Tibial artery (tissue), 4 donors: ENCODE measurements at regions not wholly inside any gene's neighbourhood (a gene's known extent, or its start where the extent isn't known, plus 50 kb on each side); places are given as distances from the start of the nearest gene placed in this dataset.
"Not testable (repeated sequence)": the region's sequence is repeated elsewhere in the genome, so short reads cannot be mapped to it uniquely, and the experiment has no call there.

Source experiments
- DNase-seq, 2 donors: peaks; one replicate each; pipeline ENCODE4 v3.0.0-alpha.2; 2019
- H3K27ac ChIP-seq, 2 donors: fragments of 200-600 bp; sonication (generic) in 1 of 2; 1 replicate in 1 of 2; 2 replicates in 1 of 2; pipeline ENCODE4 v1.5.1; 2018 to 2019; ENCODE audit warnings: mild to moderate bottlenecking in 1 of 2
- H3K27me3 ChIP-seq, 2 donors: fragments of 200-600 bp; sonication (generic) in 1 of 2; one replicate each; pipeline versions ENCODE4 v1.5.1 to v1.6.0; 2016 to 2019
- H3K36me3 ChIP-seq, 3 donors: fragments of 200-600 bp; sonication (generic) in 2 of 3; one replicate each; pipeline ENCODE4 v1.5.1; 2016 to 2019; ENCODE audit warnings: mild to moderate bottlenecking in 2 of 3
- H3K4me1 ChIP-seq, 4 donors: fragments of 200-600 bp; sonication (generic) in 2 of 4; 1 replicate in 3 of 4; 2 replicates in 1 of 4; pipeline ENCODE4 v1.5.1; 2016 to 2019
- H3K4me3 ChIP-seq, 2 donors: fragments of 200-600 bp; sonication (generic) in 1 of 2; 1 replicate in 1 of 2; 2 replicates in 1 of 2; pipeline ENCODE4 v1.5.1; 2018 to 2019; ENCODE audit warnings: mild to moderate bottlenecking in 2 of 2
- H3K9me3 ChIP-seq, 3 donors: fragments of 200-600 bp; sonication (generic) in 1 of 3; one replicate each; pipeline ENCODE4 v1.5.1; 2016 to 2019
- CTCF ChIP-seq, 2 experiments: fragments of 200-600 bp in 1 of 2; fragments of 450-650 bp in 1 of 2; IDR thresholded peaks; one replicate each; pipeline ENCODE4 v1.5.1; 2017 to 2019; ENCODE audit warnings: antibody characterized with exemption in 2 of 2, mild to moderate bottlenecking in 1 of 2, moderate library complexity in 1 of 2
- intact Hi-C: fragments of 100-400 bp; cut with DNase I; formaldehyde crosslinking; loops from one replicate; pipeline ENCODE4 v1.15.0; 2023; ENCODE audit warnings: low total_unique reads

DNA sequence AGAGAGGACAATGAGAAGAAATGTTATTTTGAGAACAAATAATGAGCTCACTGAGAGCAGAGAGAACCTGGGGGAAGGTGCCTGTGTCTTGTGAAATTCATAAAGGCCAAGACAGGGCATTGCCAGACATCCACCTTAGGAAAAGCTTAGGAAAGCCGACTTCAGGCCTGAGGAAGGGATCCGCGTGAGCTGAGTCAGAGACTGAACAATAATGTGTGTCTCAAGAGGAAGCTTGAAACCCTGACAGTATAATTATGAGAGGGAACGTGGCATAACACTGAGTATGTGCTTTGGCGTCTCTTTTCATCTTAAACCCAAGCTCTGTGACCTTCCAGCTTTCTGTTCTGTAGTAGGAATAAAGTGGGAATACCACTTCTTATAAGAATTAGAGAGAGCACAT is 307.2 kb downstream of the ACTR3B start:
- Histone ChIP-seq H3K4me1 (no peaks in the 10 kb centered on the region), H3K9me3 (no peaks in the 10 kb centered on the region), H3K27me3 (no peaks in the 10 kb centered on the region), H3K36me3 (no peaks in the 10 kb centered on the region), H3K27ac (no peak overlapping the region), H3K4me3 (no peak overlapping the region)
- intact Hi-C loops, result no loop called here
- no peak for DNase-seq
- TF ChIP-seq CTCF (IDR thresholded peaks at IDR 0.05), result no peak

GRCh38 chr7:153070141-153070540 is 310.6 kb downstream of the ACTR3B start:
- intact Hi-C loops, result no loop called here
- Histone ChIP-seq H3K4me1 (no peaks in the 10 kb centered on the region), H3K27ac (no peak overlapping the region), H3K9me3 (no peaks in the 10 kb centered on the region), H3K36me3 (no peaks in the 10 kb centered on the region), H3K4me3 (no peak overlapping the region), H3K27me3 (no peaks in the 10 kb centered on the region)
- no peak for TF ChIP-seq CTCF (IDR thresholded peaks at IDR 0.05)
- no peak for DNase-seq

DNA sequence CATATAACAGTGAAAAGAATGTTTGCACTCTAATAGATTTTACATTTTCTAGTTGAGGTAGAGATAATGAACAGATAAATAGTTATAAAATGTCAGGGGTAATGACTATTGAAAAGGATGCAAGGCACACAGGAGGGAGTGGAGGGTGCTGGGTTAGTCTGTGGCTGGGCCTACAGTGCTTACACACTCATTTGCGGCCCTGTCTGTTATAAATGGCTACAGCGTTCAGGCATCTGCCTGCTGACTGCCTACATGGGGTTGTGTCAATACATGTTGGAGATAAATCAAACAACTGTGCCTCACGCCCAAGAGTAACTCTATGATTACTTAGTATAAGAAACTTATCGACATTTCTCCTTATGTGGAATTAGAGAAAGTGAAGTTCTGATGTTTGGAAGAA is 313.3 kb downstream of the ACTR3B start:
- Histone ChIP-seq H3K4me3 (no peak overlapping the region), H3K27ac (no peak overlapping the region), H3K27me3 (no peaks in the 10 kb centered on the region), H3K4me1 (no peaks in the 10 kb centered on the region), H3K9me3 (no peaks in the 10 kb centered on the region), H3K36me3 (no peaks in the 10 kb centered on the region)
- no peak for TF ChIP-seq CTCF (IDR thresholded peaks at IDR 0.05)
- no peak for DNase-seq
- intact Hi-C loops, result no loop called here

DNA sequence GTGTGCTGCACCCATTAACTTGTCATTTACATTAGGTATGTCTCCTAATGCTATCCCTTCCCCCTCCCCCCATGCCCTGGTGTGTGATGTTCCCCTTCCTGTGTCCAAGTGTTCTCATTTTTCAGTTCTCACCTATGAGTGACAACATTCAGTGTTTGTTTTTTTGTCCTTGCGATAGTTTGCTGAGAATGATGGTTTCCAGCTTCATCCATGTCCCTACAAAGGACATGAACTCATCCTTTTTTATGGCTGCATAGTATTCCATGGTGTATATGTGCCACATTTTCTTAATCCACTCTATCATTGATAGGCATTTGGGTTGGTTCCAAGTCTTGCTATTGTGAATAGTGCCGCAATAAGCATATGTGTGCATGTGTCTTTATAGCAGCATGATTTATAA is 316.7 kb downstream of the ACTR3B start:
- H3K27ac ChIP-seq, H3K27me3 ChIP-seq, intact Hi-C loops, H3K36me3 ChIP-seq, H3K9me3 ChIP-seq, H3K4me3 ChIP-seq, H3K4me1 ChIP-seq, DNase-seq: not testable (repeated sequence)

DNA sequence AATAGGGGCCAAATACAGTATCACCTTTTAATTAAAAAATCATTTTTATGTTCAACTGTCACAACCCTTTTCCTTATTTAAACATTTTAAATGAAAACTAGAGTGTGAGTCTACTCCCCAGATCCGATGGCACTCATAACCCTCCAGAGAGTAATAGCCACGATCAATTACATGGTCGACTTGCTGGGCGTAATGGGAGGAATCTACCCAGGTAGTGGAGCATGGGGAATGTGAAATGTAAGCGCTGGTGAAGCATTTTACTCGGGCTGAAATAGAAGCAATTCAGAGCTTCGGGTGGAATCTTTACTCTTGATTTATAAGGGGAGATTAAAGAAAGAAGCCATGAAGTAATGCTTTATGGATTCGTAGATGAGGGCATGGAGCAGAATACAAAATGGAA is 321.9 kb downstream of the ACTR3B start:
- Histone ChIP-seq H3K27me3 (no peaks in the 10 kb centered on the region), H3K4me1 (no peaks in the 10 kb centered on the region), H3K9me3 (no peaks in the 10 kb centered on the region), H3K4me3 (no peak overlapping the region), H3K36me3 (no peaks in the 10 kb centered on the region), H3K27ac (no peak overlapping the region)
- intact Hi-C loops, result no loop called here
- no peak for TF ChIP-seq CTCF (IDR thresholded peaks at IDR 0.05)
- no peak for DNase-seq

DNA sequence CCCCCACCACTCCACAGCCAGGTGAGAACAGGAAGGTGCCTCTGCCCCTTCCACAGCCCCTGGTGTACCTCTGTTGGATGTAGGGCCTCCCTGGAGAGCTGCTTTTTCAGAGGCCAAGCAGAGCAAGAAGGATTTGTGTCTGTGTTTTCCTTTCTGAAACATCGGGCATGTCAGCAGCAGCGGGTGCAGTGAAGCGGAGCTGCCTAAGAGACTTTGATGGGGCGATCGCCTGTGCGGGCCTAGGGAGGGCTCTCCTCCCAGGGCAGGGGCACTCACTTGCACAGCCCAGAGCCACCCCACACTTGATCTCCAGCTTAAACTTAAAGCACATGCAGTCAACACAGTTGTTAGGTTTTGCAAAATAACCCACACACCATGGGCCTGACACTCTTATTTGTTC is 324.7 kb downstream of the ACTR3B start:
- no peaks in the 10 kb centered on the region for H3K9me3 ChIP-seq
- no peaks in the 10 kb centered on the region for H3K4me1 ChIP-seq
- no peaks in the 10 kb centered on the region for H3K27me3 ChIP-seq
- no peak overlapping the region for H3K27ac ChIP-seq
- no peak overlapping the region for H3K4me3 ChIP-seq
- intact Hi-C loops, result no loop called here
- TF ChIP-seq CTCF (IDR thresholded peaks at IDR 0.05), result no peak
- DNase-seq, result no peak
- no peaks in the 10 kb centered on the region for H3K36me3 ChIP-seq
